ENCODE measurements at regions not wholly inside any gene's neighbourhood (a gene's known extent, or its start where the extent isn't known, plus 50 kb on each side); places are given as distances from the start of the nearest gene placed in this dataset.

- TF ChIP-seq POLR2AphosphoS5 (IDR thresholded peaks at IDR 0.05) (no peak), POLR2A (IDR thresholded peaks at IDR 0.05) (no peak), EP300 (IDR thresholded peaks at IDR 0.05) (no peak), CTCF (IDR thresholded peaks at IDR 0.05) (no peak)
Observed at GRCh38 chr3:5464649-5465048, 277.1 kb downstream of the EDEM1 start.
